Activated naive CD4-positive, alpha-beta T cell treated with anti-CD3 and anti-CD28 coated beads, Interleukin-2, amount 10 ng/mL, durations not matched to agents 7 days and 5 days (primary cell): ENCODE measurements at regions not wholly inside any gene's neighbourhood (a gene's known extent, or its start where the extent isn't known, plus 50 kb on each side); places are given as distances from the start of the nearest gene placed in this dataset.

Experiments
- CTCF ChIA-PET: fragments of 350-600 bp; sonication (Branson Sonifier 250); formaldehyde crosslinking; loops from one replicate; lab custom pipeline; 2021; ENCODE audit warnings: antibody characterized with exemption; lab: Charles Lee
- DNase-seq: peaks from one replicate; pipeline ENCODE4 v3.0.0-alpha.2; 2020
- H3K27ac Mint-ChIP-seq: one replicate; pipeline ENCODE4 v1.8.0; 2021; ENCODE audit warnings: mild to moderate bottlenecking, moderate library complexity, mixed read lengths
- H3K27me3 Mint-ChIP-seq: one replicate; pipeline ENCODE4 v1.8.0; 2021; ENCODE audit warnings: mild to moderate bottlenecking, mixed read lengths
- H3K36me3 Mint-ChIP-seq: one replicate; pipeline ENCODE4 v1.8.0; 2021; ENCODE audit warnings: mixed read lengths
- H3K4me1 Mint-ChIP-seq: one replicate; pipeline ENCODE4 v1.8.0; 2021; ENCODE audit warnings: mixed read lengths
- H3K4me3 Mint-ChIP-seq: one replicate; pipeline ENCODE4 v1.8.0; 2021; ENCODE audit warnings: mild to moderate bottlenecking, moderate library complexity, mixed read lengths
- H3K9me3 Mint-ChIP-seq: one replicate; pipeline ENCODE4 v1.8.0; 2021; ENCODE audit warnings: mixed read lengths

DNA sequence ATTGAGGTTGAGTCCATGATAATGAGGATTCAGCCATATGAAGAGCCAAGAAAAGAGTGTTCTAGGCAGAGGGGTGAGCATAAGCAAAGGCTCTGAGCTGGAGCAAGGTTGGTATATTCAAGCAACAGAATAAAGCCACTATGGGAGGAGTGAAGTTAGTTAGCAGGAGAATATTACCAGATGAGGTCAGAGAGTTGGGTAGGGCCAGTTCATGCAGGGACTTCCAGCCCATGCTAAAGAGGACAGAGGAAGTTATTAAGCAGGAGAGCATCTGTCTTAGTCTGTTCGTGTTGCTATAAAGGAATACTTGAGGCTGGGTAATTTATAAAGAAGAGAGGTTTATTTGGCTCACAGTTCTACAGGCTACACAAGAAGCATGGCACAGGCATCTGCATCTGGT, 57.1 kb upstream of the ATG10 start:
- Mint-ChIP-seq H3K27ac (no peak overlapping the region), H3K4me3 (no peak overlapping the region), H3K36me3 (no peaks in the 10 kb centered on the region), H3K9me3 (no peaks in the 10 kb centered on the region), H3K4me1 (no peaks in the 10 kb centered on the region), H3K27me3 (no peaks in the 10 kb centered on the region)
- CTCF ChIA-PET, result no interaction called here
- DNase-seq, result no peak

GRCh38 chr5:81912933-81913332, 58.9 kb upstream of the ATG10 start:
- CTCF ChIA-PET, result no interaction called here
- Mint-ChIP-seq H3K4me3 (no peak overlapping the region), H3K9me3 (no peaks in the 10 kb centered on the region), H3K27me3 (no peaks in the 10 kb centered on the region), H3K4me1 (no peaks in the 10 kb centered on the region), H3K36me3 (no peaks in the 10 kb centered on the region), H3K27ac (no peak overlapping the region)
- DNase-seq, result no peak

GRCh38 chr5:81909677-81910076, 62.1 kb upstream of the ATG10 start:
- CTCF ChIA-PET, result no interaction called here
- no peak overlapping the region for H3K4me3 Mint-ChIP-seq
- no peaks in the 10 kb centered on the region for H3K9me3 Mint-ChIP-seq
- H3K27ac Mint-ChIP-seq, result no peak overlapping the region
- no peaks in the 10 kb centered on the region for H3K4me1 Mint-ChIP-seq
- H3K27me3 Mint-ChIP-seq, result peaks cover 3% of the 10 kb centered on the region
- DNase-seq, result no peak
- H3K36me3 Mint-ChIP-seq, result no peaks in the 10 kb centered on the region

DNA sequence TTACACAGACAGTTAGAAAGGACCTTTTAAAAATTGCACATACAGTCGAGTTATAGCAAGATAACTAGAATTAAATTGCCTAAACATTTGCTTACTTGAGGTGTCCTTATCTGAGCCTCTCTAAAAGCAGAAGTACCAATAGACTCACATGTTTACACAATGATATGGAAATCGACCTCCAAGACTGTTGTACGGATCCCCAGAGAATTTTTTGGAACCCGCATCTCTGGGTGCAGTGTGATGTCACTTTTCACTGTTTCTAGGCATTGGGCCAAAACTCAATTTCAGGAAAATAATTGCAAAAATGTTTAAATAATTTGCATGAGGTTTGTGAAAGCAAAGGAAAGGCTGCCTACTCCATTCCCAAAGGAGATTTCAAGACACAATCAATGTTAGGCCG, 63.1 kb upstream of the ATG10 start:
- no peaks in the 10 kb centered on the region for H3K36me3 Mint-ChIP-seq
- CTCF ChIA-PET, result no interaction called here
- no peak overlapping the region for H3K27ac Mint-ChIP-seq
- no peaks in the 10 kb centered on the region for H3K9me3 Mint-ChIP-seq
- no peak for DNase-seq
- peaks cover 3% of the 10 kb centered on the region for H3K27me3 Mint-ChIP-seq
- no peaks in the 10 kb centered on the region for H3K4me1 Mint-ChIP-seq
- no peak overlapping the region for H3K4me3 Mint-ChIP-seq

DNA sequence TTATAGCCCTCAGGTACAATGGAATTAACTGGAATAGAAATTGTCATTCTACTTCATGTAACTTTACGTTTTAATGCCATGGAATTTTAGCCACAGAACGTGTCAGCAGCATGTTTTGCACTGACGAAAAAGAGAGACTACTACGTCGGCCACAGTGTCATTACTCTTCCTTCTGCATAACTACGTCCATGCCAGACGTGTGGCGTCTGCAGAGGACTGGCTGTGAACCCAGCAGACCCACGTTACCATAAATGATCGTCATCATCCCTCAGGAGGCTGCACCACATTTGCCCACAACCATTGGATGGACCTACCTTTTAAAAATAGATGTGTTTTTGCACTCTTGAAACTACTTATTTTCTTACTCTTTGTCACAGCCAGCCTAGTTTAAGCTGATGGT, 63.8 kb upstream of the ATG10 start:
- Mint-ChIP-seq H3K4me3 (no peak overlapping the region), H3K27me3 (peaks cover 3% of the 10 kb centered on the region), H3K9me3 (no peaks in the 10 kb centered on the region), H3K36me3 (no peaks in the 10 kb centered on the region), H3K4me1 (no peaks in the 10 kb centered on the region), H3K27ac (no peak overlapping the region)
- CTCF ChIA-PET, result no interaction called here
- no peak for DNase-seq

- Mint-ChIP-seq H3K27ac (no peak overlapping the region), H3K36me3 (no peaks in the 10 kb centered on the region), H3K4me1 (no peaks in the 10 kb centered on the region), H3K9me3 (no peaks in the 10 kb centered on the region), H3K4me3 (no peak overlapping the region), H3K27me3 (peaks cover 3% of the 10 kb centered on the region)
- DNase-seq, result no peak
- CTCF ChIA-PET, result no interaction called here
Observed at GRCh38 chr5:81907012-81907635, 64.7 kb upstream of the ATG10 start.

- Mint-ChIP-seq H3K27me3 (peaks cover 3% of the 10 kb centered on the region), H3K4me1 (no peaks in the 10 kb centered on the region), H3K36me3 (no peaks in the 10 kb centered on the region), H3K4me3 (no peak overlapping the region), H3K27ac (no peak overlapping the region), H3K9me3 (peaks cover 6% of the 10 kb centered on the region)
- CTCF ChIA-PET, result no interaction called here
- no peak for DNase-seq
Observed at GRCh38 chr5:81906086-81906485, 65.7 kb upstream of the ATG10 start.

- DNase-seq, result no peak
- CTCF ChIA-PET, result no interaction called here
- H3K36me3 Mint-ChIP-seq, result no peaks in the 10 kb centered on the region
- H3K27me3 Mint-ChIP-seq, result peaks cover 3% of the 10 kb centered on the region
- no peak overlapping the region for H3K27ac Mint-ChIP-seq
- H3K4me3 Mint-ChIP-seq, result no peak overlapping the region
- no peaks in the 10 kb centered on the region for H3K4me1 Mint-ChIP-seq
- H3K9me3 Mint-ChIP-seq, result peaks cover 6% of the 10 kb centered on the region
Observed at GRCh38 chr5:81904861-81905260, 67.0 kb upstream of the ATG10 start.

GRCh38 chr5:81904166-81904565, 67.7 kb upstream of the ATG10 start:
- Mint-ChIP-seq H3K27ac (no peak overlapping the region), H3K36me3 (no peaks in the 10 kb centered on the region), H3K9me3 (peaks cover 6% of the 10 kb centered on the region), H3K27me3 (peaks cover 3% of the 10 kb centered on the region), H3K4me1 (no peaks in the 10 kb centered on the region), H3K4me3 (no peak overlapping the region)
- CTCF ChIA-PET, result no interaction called here
- DNase-seq, result no peak

- CTCF ChIA-PET, result no interaction called here
- no peaks in the 10 kb centered on the region for H3K27me3 Mint-ChIP-seq
- no peak overlapping the region for H3K4me3 Mint-ChIP-seq
- H3K36me3 Mint-ChIP-seq, result no peaks in the 10 kb centered on the region
- H3K9me3 Mint-ChIP-seq, result peaks cover 9% of the 10 kb centered on the region
- no peak for DNase-seq
- no peak overlapping the region for H3K27ac Mint-ChIP-seq
- H3K4me1 Mint-ChIP-seq, result no peaks in the 10 kb centered on the region
Observed at GRCh38 chr5:81901586-81901985, 70.2 kb upstream of the ATG10 start.

GRCh38 chr5:81899123-81899522, 72.7 kb upstream of the ATG10 start:
- Mint-ChIP-seq H3K36me3 (no peaks in the 10 kb centered on the region), H3K27me3 (no peaks in the 10 kb centered on the region), H3K4me3 (no peak overlapping the region), H3K27ac (no peak overlapping the region), H3K9me3 (peaks cover 9% of the 10 kb centered on the region), H3K4me1 (no peaks in the 10 kb centered on the region)
- CTCF ChIA-PET, result no interaction called here
- no peak for DNase-seq

DNA sequence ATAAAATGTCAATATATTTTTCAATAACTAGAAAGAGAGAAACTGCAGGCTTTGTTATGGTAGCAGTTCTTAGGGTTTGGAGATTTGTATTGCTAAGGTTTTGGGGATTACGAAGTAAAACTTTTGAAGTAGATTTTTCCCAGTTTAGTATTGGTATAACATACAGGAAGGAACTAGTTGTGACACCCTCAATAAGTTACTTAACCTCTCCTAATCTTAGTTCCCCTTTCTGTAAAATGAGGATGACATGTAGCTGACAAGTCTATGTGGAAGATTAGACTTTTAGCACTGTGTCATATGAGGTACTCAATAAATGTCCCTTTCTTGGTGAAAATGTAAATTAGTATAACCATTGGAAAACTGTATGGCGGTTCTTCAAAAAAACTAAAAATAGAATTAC, 73.4 kb upstream of the ATG10 start:
- Mint-ChIP-seq H3K36me3 (no peaks in the 10 kb centered on the region), H3K27me3 (no peaks in the 10 kb centered on the region)

DNA sequence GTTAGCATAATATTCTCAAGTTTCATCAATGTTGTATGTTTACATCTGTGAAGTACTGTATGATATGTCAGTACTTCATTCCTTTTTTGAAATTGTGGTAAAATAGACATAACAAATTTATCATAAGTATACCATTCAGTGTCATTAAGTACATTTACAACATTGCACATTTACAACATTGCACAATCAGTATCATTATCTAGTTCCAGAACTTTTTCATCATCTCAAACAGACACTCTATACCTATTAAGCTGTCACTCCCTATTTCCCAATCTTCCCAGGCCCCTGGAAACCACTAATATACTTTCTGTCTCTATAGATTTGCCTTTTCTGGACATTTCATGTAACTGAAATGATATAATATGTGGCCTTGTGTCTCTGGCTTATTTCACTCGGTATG, 75.1 kb upstream of the ATG10 start:
- no peaks in the 10 kb centered on the region for H3K27me3 Mint-ChIP-seq
- CTCF ChIA-PET, result no interaction called here
- no peak overlapping the region for H3K4me3 Mint-ChIP-seq
- no peaks in the 10 kb centered on the region for H3K36me3 Mint-ChIP-seq
- H3K9me3 Mint-ChIP-seq, result peaks cover 11% of the 10 kb centered on the region
- no peak overlapping the region for H3K27ac Mint-ChIP-seq
- no peaks in the 10 kb centered on the region for H3K4me1 Mint-ChIP-seq
- DNase-seq, result no peak

More for the DNA sequence above, 73.4 kb upstream of the ATG10 start:
- CTCF ChIA-PET, result no interaction called here
- DNase-seq, result no peak
- peaks cover 9% of the 10 kb centered on the region for H3K9me3 Mint-ChIP-seq
- H3K4me3 Mint-ChIP-seq, result no peak overlapping the region
- no peaks in the 10 kb centered on the region for H3K4me1 Mint-ChIP-seq
- H3K27ac Mint-ChIP-seq, result no peak overlapping the region

- Mint-ChIP-seq H3K36me3 (no peaks in the 10 kb centered on the region), H3K27ac (no peak overlapping the region), H3K27me3 (no peaks in the 10 kb centered on the region), H3K4me3 (no peak overlapping the region), H3K9me3 (peaks cover 7% of the 10 kb centered on the region), H3K4me1 (no peaks in the 10 kb centered on the region)
- no peak for DNase-seq
- CTCF ChIA-PET, result interaction anchor here (0.5 kb wide), 1 partner anchor 762 kb away, joined by 3 read pairs; no protein-coding TSS in a partner anchor
Observed at GRCh38 chr5:81895307-81895706, 76.5 kb upstream of the ATG10 start.

- peaks cover 11% of the 10 kb centered on the region for H3K9me3 Mint-ChIP-seq
- DNase-seq, result no peak
- H3K4me3 Mint-ChIP-seq, result no peak overlapping the region
- no peaks in the 10 kb centered on the region for H3K27me3 Mint-ChIP-seq
- H3K27ac Mint-ChIP-seq, result no peak overlapping the region
- CTCF ChIA-PET, result no interaction called here
- no peaks in the 10 kb centered on the region for H3K4me1 Mint-ChIP-seq
- peaks cover 3% of the 10 kb centered on the region for H3K36me3 Mint-ChIP-seq
Observed at GRCh38 chr5:81893961-81894360, 77.9 kb upstream of the ATG10 start.

DNA sequence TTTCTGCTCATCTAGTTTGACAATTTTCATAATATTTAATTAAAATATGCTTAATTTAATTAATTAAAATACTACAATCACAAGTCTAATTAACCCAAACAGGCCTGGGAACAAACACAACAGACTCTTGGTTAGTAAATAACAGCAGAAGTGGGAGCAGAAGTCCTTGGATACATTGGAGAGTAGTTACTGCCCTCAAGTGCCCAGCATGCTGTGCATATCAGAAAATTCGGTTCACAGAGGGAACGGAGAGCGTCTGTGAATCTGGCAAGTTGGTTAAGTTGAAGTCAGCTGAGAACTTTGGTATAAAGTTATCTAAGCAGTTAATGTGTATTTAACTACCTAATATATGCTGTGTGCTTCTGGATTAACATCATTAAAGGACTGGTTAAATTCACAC, 87.0 kb upstream of the ATG10 start:
- peaks cover 10% of the 10 kb centered on the region for H3K27me3 Mint-ChIP-seq
- peaks cover under 1% of the 10 kb centered on the region for H3K9me3 Mint-ChIP-seq
- no peak for DNase-seq
- no peaks in the 10 kb centered on the region for H3K36me3 Mint-ChIP-seq
- CTCF ChIA-PET, result no interaction called here
- no peak overlapping the region for H3K27ac Mint-ChIP-seq
- no peaks in the 10 kb centered on the region for H3K4me1 Mint-ChIP-seq
- no peak overlapping the region for H3K4me3 Mint-ChIP-seq
